ENCODE measurements at regions not wholly inside any gene's neighbourhood (a gene's known extent, or its start where the extent isn't known, plus 50 kb on each side); places are given as distances from the start of the nearest gene placed in this dataset.

DNA sequence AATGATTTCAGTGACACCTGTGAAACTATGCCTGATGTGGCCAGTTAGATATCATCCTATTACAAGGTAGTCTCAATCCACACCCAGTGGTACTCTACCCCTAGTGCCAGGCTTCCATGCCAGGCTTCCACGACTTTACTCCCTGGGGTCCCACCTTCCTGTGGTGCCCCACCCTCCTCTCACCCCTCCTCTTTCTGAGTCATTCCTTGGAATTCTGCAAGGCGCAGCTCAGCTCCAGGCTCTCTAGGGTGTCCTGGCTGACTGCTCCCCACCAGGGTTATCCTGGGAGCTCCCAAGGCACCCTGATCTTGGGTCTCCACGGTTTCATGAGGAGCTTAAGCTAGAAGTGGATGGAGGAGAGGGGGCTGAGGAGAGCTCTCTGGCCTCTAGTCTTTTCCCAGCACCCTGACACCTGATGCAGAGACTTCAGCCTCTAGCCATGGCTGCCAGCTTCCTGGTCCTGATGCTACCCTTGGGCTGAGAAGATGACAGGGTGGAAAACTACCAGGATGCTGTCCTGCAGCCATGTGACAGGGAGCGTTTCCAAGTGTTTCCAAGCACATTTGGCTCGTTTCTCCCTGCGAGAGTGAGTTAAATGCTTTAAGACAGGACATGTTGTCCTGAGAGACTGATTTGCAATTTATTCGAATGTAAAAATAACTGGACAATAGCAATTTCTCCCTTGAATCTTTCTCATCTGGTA is 1461.2 kb downstream of the TBC1D22A start:
- no peaks in the 10 kb centered on the region for H3K9me3 Mint-ChIP-seq (ENCODE audit: insufficient read depth)
- ChIA-PET CTCF (no interaction called here), POLR2A (no interaction called here)
- Histone ChIP-seq H3K36me3 (replicated peaks in 1 of 2; ENCODE audit: control extremely low read depth in 1 of 2, control insufficient read depth in 1 of 2, extremely low read depth in 1 of 2, insufficient read depth in 2 of 2, low read length in 1 of 2) (no peaks in the 10 kb centered on the region), H2AFZ (ENCODE audit: insufficient read depth, low read depth, low read length, poor library complexity, severe bottlenecking) (no peak overlapping the region), H3K27ac (ENCODE audit: low read length in 2 of 2) (no peak overlapping the region), H4K20me1 (ENCODE audit: control insufficient read depth, insufficient read depth, low read length, poor library complexity, severe bottlenecking) (no peaks in the 10 kb centered on the region), H3K27me3 (replicated peaks in 1 of 4; ENCODE audit: control extremely low read depth in 1 of 4, control insufficient read depth in 3 of 4, insufficient read depth in 4 of 4, low read length in 3 of 4) (peaks cover 0 to 5% (median 2%) of the 10 kb centered on the region in 4 experiments), H3K4me2 (replicated peaks; ENCODE audit: low read depth, low read length, poor library complexity, severe bottlenecking) (no peak overlapping the region), H3K9ac (ENCODE audit: low read length) (no peak overlapping the region), H3K9me3 (ENCODE audit: control extremely low read depth in 1 of 3, control insufficient read depth in 2 of 3, insufficient read depth in 1 of 3, low read length in 2 of 3) (peaks cover 0 to 11% (median 2%) of the 10 kb centered on the region in 3 donors), H3K79me2 (ENCODE audit: control insufficient read depth, insufficient read depth, low read length) (no peaks in the 10 kb centered on the region), H3K4me3 (ENCODE audit: control extremely low read depth in 1 of 5, extremely low read depth in 1 of 5, insufficient read depth in 1 of 5, low read depth in 2 of 5, low read length in 4 of 5) (no peak overlapping the region), H3K4me1 (ENCODE audit: control insufficient read depth in 2 of 2, insufficient read depth in 2 of 2, low read length in 2 of 2) (no peaks in the 10 kb centered on the region)
- no peak for ATAC-seq (ENCODE audit: low read depth)
- peaks cover 22% of the 10 kb centered on the region for H3K27me3 Mint-ChIP-seq
- no peaks in the 10 kb centered on the region for H3K4me1 Mint-ChIP-seq
- no peak overlapping the region for H3K4me3 Mint-ChIP-seq
- TF ChIP-seq, protein P1, sequence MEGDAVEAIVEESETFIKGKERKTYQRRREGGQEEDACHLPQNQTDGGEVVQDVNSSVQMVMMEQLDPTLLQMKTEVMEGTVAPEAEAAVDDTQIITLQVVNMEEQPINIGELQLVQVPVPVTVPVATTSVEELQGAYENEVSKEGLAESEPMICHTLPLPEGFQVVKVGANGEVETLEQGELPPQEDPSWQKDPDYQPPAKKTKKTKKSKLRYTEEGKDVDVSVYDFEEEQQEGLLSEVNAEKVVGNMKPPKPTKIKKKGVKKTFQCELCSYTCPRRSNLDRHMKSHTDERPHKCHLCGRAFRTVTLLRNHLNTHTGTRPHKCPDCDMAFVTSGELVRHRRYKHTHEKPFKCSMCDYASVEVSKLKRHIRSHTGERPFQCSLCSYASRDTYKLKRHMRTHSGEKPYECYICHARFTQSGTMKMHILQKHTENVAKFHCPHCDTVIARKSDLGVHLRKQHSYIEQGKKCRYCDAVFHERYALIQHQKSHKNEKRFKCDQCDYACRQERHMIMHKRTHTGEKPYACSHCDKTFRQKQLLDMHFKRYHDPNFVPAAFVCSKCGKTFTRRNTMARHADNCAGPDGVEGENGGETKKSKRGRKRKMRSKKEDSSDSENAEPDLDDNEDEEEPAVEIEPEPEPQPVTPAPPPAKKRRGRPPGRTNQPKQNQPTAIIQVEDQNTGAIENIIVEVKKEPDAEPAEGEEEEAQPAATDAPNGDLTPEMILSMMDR (IDR thresholded peaks at IDR 0.05), result no peak
- no peak for TF ChIP-seq EZH2 (IDR thresholded peaks at IDR 0.05; ENCODE audit: borderline replicate concordance, insufficient read depth, low read depth, low read length, poor library complexity, severe bottlenecking)
- WGBS (ENCODE audit: insufficient coverage), result 55% methylated on average over 4 of the region's 7 CpGs
- no peak for DNase-seq
- intact Hi-C loops (cut with micrococcal nuclease), result no loop called here
- no peak overlapping the region for H3K27ac Mint-ChIP-seq

DNA sequence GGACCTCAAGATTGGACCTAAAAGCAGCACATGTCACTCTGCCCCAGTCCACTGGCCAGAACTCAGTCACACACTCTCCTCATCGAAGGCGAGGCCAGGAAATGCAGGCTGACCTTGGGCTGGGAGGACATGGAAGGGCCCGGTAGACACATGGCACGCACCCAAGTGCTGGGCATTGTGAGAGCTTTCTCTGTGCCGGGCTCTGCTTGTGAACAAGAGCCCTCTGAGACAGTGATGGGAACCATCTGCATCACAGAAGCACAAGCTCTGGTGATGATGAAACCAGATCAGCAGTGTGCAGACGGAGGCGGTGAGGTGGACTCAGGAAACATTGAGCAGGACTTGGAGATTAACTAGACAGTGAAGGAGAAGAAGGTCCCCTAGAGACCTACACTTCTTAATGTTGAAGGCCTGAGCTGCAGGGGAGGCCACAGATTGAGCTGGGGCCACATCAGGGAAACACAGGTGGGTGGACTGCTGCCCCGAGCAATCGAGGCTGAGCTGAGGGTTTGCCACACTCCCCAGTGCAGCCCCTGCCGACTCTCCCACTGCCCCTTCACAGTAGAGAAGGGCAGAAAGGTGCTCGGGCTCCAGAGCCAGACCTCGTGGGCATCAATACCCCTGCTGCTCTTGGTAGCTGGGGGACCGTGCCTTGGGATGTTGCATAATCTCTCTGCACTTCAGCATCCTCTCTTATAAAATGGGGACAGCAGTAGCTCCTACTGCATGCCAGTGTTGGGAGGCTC is 1460.5 kb downstream of the TBC1D22A start:
- peaks cover 0 to 8% (median 2%) of the 10 kb centered on the region in 3 donors for H3K9me3 ChIP-seq (ENCODE audit: control extremely low read depth in 1 of 3, control insufficient read depth in 2 of 3, insufficient read depth in 1 of 3, low read length in 2 of 3)
- CTCF ChIA-PET, result no interaction called here
- no peaks in the 10 kb centered on the region for H3K79me2 ChIP-seq (ENCODE audit: control insufficient read depth, insufficient read depth, low read length)
- no peaks in the 10 kb centered on the region for H4K20me1 ChIP-seq (ENCODE audit: control insufficient read depth, insufficient read depth, low read length, poor library complexity, severe bottlenecking)
- H3K4me3 ChIP-seq (ENCODE audit: control extremely low read depth in 1 of 5, extremely low read depth in 1 of 5, insufficient read depth in 1 of 5, low read depth in 2 of 5, low read length in 4 of 5), result no peak overlapping the region
- H3K4me1 ChIP-seq (ENCODE audit: control insufficient read depth in 2 of 2, insufficient read depth in 2 of 2, low read length in 2 of 2), result no peaks in the 10 kb centered on the region
- Mint-ChIP-seq H3K27me3 (peaks cover 24% of the 10 kb centered on the region), H3K27ac (no peak overlapping the region), H3K4me3 (no peak overlapping the region), H3K9me3 (ENCODE audit: insufficient read depth) (no peaks in the 10 kb centered on the region), H3K4me1 (no peaks in the 10 kb centered on the region)
- peaks cover 0 to 4% (median 1%) of the 10 kb centered on the region in 4 experiments for H3K27me3 ChIP-seq (replicated peaks in 1 of 4; ENCODE audit: control extremely low read depth in 1 of 4, control insufficient read depth in 3 of 4, insufficient read depth in 4 of 4, low read length in 3 of 4)
- no peak overlapping the region for H3K4me2 ChIP-seq (replicated peaks; ENCODE audit: low read depth, low read length, poor library complexity, severe bottlenecking)
- 94% methylated on average over 12 of the region's 13 CpGs for WGBS (ENCODE audit: insufficient coverage)
- intact Hi-C loops (cut with micrococcal nuclease), result no loop called here
- POLR2A ChIA-PET, result no interaction called here
- TF ChIP-seq, protein P1 (IDR thresholded peaks at IDR 0.05), result no peak
- TF ChIP-seq EZH2 (IDR thresholded peaks at IDR 0.05; ENCODE audit: borderline replicate concordance, insufficient read depth, low read depth, low read length, poor library complexity, severe bottlenecking), result no peak
- no peaks in the 10 kb centered on the region for H3K36me3 ChIP-seq (replicated peaks in 1 of 2; ENCODE audit: control extremely low read depth in 1 of 2, control insufficient read depth in 1 of 2, extremely low read depth in 1 of 2, insufficient read depth in 2 of 2, low read length in 1 of 2)
- no peak overlapping the region for H3K27ac ChIP-seq (ENCODE audit: low read length in 2 of 2)
- no peak overlapping the region for H3K9ac ChIP-seq (ENCODE audit: low read length)
- DNase-seq, result no peak
- ATAC-seq (ENCODE audit: low read depth), result no peak
- H2AFZ ChIP-seq (ENCODE audit: insufficient read depth, low read depth, low read length, poor library complexity, severe bottlenecking), result no peak overlapping the region
